Activated CD8-positive, alpha-beta memory T cell treated with anti-CD3 and anti-CD28 coated beads for 1 hour (primary cell): ENCODE measurements at regions not wholly inside any gene's neighbourhood (a gene's known extent, or its start where the extent isn't known, plus 50 kb on each side); places are given as distances from the start of the nearest gene placed in this dataset.
"Not testable (repeated sequence)": the region's sequence is repeated elsewhere in the genome, so short reads cannot be mapped to it uniquely, and the experiment has no call there.

Experiments used
- DNase-seq, 2 donors: peaks; one replicate each; pipeline ENCODE4 v3.0.0-alpha.2; 2020; ENCODE audit warnings: low read depth in 1 of 2; ENCODE audit errors: extremely low read depth in 1 of 2

- DNase-seq: peak in 1 of 2 donors; percentile 8
These were observed 150.7 kb upstream of the DLX2 start for GRCh38 chr2:172253190-172254052.

- DNase-seq: no peak
These were observed 154.2 kb upstream of the DLX2 start for GRCh38 chr2:172256886-172257285.

DNA sequence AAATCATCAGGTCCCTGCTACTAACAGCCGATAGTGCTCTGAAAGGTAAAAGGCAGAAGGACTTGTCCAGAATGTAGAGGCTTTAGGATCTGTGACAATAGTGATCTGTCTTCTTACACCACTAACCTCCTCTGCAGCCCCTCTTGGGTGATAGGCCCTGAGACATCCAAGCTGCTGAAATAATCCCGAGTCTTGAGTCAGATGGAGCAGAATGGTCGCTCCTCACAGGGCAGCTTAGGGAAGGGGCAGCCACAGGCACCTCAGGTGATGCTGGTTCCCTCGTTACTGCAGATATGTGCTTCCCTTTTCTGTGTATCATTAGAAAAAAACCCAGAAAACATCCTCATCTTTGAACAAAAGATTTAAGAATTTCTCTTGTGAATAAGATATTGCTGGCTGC lies 157.1 kb upstream of the DLX2 start:
- no peak for DNase-seq

DNA sequence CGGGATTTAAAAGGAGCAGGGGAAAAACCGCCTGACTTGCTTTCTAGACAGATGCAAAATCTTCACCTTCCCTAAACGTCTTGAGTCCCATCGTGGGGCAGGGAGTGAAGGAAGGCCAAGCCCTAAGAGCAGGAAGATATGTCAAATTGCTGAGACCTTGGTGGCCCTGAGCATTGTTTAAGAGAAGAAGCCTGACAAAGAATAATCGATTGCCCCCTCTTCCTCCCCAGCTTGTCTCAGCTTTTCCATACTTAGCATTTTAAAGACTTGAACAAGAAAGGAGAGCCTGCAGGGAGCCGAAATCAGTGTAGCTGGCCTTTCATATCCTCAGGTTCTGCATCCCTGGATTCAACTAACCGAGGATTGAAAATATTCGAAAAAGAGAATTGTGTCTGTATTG lies 157.6 kb upstream of the DLX2 start:
- DNase-seq: no peak

DNA sequence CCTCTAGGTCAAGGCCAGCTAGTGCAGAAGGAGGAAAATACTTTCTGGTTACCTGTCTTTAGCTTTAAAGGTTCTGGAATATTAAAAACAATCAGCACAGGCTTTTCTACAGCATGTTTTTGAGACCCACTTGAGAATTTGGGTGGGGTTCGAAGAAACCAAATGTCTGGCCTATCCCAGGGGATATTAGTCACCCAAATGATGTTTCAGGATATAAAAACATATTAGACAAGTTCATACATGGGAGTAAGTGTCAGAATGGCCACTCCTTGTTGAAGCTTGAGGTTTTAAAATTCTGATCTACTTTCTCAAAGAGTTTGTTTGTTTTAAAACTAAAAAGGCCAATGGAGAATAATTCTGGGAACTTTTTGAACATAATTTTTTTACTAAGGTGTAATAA lies 158.6 kb upstream of the DLX2 start:
- DNase-seq: no peak

DNA sequence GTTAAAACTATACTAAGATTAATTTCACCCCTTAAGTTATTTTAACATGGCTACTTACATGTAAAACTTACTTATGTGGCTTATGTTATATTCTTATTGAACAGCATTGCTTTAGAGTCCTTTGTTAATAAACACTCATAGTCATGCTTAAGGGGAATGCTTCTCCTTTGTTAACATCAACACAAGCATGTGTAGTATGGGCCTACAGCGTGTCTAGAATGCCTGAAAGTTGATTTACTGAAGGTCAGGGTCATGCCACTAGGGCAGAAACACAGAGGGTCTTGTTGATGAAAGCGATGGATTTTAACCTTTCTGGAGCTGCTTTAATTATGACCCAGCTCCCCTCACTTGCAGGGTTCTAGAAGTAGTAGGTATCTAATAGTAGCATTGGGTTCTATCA lies 159.8 kb upstream of the DLX2 start:
- DNase-seq: no peak

DNA sequence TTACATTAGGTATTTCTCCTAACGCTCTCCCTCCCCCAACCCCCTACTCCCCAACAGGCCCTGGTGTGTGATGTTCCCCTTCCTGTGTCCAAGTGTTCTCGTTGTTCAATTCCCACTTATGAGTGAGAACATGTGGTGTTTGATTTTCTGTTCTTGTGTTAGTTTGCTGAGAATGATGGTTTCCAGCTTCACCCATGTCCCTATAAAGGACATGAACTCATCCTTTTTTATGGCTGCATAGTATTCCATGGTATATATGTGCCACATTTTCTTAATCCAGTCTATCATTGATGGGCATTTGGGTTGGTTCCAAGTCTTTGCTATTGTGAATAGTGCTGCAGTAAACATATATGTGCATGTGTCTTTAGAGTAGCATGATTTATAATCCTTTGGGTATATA lies 162.1 kb upstream of the DLX2 start:
- not testable (repeated sequence) for DNase-seq

DNA sequence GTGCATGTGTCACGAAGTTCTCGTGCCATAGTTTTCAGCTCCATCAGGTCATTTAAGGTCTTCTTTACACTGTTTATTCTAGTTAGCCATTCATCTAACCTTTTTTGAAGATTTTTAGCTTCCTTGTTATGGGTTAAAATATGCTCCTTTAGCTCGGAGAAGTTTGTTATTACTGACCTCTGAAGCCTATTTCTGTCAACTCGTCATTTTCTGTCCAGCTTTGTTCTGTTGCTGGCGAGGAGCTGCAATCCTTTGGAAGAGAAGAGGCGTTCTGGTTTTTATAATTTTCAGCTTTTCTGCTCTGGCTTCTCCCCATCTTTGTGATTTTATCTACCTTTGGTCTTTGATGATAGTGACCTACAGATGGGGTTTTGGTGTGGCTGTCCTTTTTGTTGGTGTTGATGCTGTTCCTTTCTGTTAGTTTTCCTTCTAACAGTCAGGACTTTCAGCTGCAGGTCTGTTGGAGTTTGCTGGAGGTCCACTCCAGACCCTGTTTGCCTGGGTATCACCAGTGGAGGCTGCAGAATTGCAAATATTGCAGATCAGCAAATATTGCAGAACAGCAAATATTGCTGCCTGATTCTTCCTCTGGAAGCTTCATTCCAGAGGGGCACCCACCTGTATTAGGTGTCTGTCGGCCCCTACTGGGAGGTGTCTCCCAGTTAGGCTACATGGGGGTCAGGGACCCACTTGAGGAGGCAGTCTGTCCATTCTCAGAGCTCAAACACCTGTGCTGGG lies 157.7 kb upstream of the ITGA6 start:
- DNase-seq: not testable (repeated sequence)

GRCh38 chr2:172270278-172271079 lies 156.9 kb upstream of the ITGA6 start:
- no peak for DNase-seq

DNA sequence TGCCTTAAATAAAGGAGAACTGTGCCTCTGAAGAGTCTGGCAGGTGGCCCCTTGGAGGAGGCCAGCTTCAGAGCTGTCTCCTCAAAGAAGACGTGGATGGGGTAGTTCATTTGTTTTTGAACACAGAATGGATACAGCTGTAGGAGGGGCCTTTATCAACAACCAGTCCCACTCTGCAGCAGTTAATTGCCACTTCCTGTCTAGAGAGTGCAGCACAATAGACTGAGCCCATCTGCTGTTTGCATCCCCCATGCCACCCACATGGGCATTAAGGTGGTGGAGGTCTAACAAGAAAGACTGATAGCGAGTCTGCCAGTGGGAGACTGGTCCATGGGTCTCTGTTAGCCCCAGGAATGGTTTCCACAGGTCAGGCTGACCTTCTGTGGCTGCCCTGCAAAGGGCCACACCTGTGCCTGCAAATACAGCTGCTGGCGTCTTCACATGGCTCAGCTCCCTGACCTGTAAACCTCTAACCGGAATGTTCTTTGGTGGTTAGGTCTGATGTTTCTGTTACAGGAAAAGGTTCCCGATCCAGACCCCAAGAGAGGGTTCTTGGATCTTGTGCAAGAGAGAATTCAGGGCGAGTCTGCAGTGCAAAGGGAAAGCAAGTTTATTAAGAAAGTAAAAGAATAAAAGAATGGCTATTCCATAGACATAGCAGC lies 153.3 kb upstream of the ITGA6 start:
- DNase-seq: no peak

- no peak for DNase-seq
These were observed 152.1 kb upstream of the ITGA6 start for GRCh38 chr2:172275239-172275638.

- no peak for DNase-seq
These were observed 150.4 kb upstream of the ITGA6 start for GRCh38 chr2:172276961-172277360.

DNA sequence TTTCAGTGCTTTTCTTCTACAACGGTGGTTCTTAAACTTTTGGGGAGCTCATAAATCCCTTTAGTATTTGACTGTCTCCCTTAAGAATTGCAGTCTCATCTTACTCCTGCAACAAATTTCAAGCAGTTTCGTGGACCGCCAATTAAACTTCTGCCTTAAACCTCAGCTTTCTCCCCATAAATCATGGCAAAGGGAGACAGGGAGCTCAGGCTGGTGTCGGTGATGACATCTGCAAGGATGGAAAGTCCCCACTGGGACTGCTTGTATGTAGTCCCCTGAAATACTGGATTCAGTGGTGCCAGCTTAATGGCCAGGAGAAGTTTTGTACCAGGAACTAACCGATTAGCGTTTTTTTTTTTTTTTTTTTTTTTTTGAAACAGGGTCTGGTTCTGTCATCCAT lies 148.7 kb upstream of the ITGA6 start:
- DNase-seq: no peak

- no peak for DNase-seq
These were observed 148.2 kb upstream of the ITGA6 start for GRCh38 chr2:172279214-172279613.

DNA sequence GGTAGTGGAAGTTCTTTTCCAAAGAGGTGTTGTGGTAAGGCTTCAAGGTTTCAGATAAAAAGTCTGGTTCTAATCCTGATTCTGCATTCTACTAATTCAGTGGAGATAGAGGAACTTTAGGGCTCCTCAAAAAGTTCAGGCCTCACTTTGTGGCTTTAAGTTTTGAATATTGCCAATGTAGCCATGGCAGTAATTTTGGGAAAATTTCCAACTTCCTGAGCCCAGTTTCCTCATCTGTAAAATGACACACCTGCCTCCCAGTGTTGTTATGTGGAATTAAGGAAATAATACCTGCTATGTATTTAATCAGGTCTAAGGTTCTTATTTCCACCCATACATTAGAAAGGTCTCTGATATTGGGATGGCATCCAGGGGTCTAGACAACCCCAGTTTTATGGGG lies 147.6 kb upstream of the ITGA6 start:
- DNase-seq: no peak

DNA sequence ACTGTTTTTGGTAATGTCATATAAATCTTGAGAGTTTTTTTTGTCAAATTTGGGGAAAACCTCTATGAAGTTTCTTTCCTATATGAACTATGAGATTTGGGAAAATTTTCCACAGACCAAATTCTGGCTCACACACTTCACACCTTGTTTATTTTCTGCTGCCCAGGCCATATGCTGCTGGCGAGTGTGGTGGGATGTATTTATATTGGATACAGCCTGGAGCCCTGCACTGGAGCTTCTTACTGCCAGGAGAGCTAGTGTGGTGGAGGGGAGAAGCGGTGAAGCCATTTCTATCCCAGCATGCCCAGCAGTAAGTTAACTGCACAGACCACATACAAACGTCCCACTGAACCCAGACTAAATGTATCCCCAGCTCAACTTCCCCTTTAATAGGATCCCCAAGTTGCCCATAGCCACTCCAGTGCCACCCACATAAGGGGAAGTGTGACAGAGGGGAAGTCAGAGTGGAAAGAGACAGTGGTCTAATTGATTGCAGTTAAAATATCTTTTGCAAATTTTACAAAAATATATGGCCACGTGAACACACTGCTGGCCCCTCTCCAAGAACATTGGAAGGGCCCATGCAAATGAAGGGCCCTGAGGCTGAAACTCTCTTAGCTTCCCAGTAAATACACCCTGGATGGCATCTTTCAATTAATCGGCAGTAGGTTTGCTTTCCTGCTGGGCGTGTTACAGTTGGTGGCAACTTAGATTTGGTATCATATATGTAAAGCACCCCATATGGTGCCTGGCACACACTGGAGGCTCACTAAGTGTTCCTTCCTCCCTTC lies 146.6 kb upstream of the ITGA6 start:
- DNase-seq: no peak

DNA sequence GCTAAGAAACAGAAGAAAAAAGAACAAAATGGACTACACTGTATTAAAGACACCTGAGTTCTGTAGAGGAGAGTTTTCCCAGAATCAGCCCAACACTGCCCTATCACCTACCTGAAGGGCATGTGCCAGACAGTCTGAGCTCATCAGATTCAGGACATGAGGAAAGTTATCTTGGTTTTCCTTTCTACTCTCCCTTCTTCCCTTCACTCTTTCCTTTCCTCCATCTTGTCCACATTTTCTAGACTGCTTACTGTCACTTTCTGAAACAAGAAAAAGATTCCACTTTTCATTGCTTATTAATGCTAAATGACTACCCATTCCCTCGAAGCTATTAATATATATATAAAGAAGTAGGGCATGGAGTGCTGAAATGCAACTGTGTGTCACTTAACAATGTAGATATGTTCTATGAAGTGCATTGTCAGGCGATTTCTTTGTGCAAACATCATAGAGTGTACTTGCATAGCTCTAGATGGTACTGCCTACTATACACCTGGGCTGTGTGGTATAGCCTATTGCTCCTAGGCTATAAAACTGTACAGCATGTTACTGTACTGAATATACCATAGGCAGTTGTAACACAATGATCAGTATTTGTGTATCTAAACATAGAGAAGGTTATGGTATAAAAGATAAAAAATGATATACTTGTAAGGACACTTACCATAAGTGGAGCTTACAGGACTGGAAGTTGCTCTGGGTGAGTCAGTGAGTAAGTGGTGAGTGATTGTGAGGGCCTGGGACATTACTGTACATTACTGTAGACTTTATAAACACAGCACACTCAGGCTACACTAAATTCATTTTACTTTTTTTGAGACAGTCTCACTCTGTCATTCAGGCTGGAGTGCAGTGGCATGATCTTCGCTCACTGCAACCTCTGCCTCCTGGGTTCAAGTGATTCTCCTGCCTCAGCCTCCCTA lies 145.5 kb upstream of the ITGA6 start:
- DNase-seq: no peak

GRCh38 chr2:172282944-172283343 lies 144.4 kb upstream of the ITGA6 start:
- DNase-seq: no peak

GRCh38 chr2:172283476-172283875 lies 143.9 kb upstream of the ITGA6 start:
- DNase-seq: no peak
